Stimulated activated CD4-positive, alpha-beta T cell treated with anti-CD3 and anti-CD28 coated beads, Interleukin-2, amount 100 ng/mL, for 48 hours (primary cell): ENCODE measurements at regions not wholly inside any gene's neighbourhood (a gene's known extent, or its start where the extent isn't known, plus 50 kb on each side); places are given as distances from the start of the nearest gene placed in this dataset.
"Not testable (repeated sequence)": the region's sequence is repeated elsewhere in the genome, so short reads cannot be mapped to it uniquely, and the experiment has no call there.

Experiments used
- DNase-seq, 2 donors: peaks; one replicate each; pipeline ENCODE4 v3.0.0-alpha.2; 2020

DNA sequence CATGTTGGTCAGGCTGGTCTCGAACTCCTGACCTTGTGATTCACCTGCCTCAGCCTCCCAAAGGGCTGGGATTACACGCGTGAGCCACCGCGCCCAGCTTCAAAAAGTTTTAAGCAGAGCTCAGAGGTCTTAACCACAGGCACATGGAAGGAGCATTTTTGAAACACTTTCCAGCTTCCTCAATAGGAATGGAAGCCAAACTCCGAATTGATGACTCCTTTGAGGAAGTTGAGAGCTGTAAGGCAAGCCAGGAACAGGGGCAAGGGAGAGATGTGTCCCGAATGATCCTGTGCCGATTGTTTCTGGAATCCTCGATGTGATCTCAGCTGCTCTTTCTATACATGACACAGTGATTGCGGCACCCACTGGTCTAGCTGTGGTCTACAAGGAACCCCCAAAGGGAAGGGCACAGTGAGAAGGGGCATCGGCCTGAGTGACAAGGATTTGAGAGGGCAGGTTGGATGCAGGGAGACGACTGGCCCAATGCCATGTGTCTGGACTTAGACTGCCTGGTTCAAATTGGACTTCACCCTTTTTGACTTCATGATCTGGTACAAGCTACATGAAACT is 116.2 kb downstream of the ADRA2C start:
- DNase-seq, result not testable (repeated sequence)

DNA sequence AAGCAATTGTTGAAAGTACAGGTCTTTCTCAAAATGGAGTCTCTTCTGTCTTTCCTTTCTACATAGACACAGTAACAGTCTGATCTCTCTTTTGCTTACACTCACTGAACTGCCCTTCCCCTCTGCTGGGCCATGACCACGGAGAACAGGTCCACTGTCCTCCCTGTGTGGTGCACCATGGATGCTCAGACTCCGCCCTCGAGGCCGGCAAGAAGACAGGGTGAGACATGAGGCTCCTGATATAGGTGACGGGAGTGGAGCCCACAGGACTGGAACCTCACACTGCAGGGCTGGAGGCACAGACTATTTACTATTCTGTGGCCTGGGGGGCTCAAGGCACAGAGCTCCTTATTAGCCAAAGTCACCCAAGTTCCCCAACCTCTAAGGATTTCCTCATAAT is 118.1 kb downstream of the ADRA2C start:
- DNase-seq, result not testable (repeated sequence)

DNA sequence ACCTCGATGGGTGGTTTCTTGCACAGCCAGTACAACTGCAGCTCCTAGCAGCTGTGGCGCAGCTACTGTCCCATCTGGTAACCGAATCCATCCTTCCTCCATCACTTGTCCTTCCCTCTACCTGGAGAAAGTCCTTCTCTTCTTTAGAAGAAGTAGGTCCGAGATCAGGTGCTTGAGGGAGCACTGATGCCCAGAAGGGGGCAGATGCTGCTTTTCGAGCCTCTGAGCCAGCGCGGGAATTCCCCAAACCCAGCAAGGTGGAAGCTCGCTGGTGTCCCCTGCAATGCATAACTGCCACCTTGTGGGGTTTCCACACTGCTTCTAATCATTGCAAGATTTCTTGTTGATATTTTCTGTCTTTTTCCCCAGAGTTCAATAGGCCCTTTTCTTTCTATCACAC is 127.4 kb downstream of the ADRA2C start:
- DNase-seq, result peak in 1 of 2 donors; percentile 24

DNA sequence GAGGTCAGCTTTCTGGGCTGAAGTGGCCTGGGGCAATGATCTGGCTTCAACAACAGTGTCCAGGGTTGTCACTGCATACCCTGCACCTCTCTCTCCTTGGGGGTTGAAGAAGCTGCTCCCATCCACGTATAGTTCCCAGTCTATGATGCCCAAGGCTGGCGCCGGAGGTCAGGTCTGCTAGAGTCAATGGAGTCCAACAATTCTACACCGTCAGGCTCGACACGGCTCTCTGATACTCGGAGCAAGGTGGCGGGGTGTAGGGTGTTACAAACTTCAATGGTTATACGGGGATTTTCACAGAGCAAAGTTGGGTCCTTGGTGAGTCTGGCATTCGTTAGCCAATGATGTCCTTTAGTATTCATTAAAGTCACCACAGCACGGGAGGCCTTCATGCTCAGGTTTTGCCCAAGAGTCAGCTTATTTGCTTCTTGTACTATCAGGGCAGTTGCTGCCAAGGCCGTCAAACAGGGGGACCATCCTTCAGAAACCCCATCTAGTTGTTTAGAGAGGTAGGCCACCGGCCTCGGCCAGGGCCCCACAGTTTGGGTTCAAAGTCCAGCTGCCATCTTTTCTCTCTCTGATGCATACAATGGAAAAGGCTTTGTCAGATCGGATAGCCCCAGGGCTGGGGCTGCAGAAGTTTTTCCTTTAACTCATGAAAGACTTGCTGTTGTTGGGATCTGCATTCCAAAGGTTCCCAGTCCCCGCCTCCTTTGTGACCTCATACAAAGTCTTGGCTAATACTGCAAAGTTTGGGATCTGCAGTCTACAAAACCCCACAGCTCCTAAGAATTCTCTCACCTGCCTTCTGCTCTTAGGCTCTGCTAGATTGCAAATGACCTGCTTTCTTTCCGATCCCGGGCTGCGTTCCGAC is 128.1 kb downstream of the ADRA2C start:
- not testable (repeated sequence) for DNase-seq

DNA sequence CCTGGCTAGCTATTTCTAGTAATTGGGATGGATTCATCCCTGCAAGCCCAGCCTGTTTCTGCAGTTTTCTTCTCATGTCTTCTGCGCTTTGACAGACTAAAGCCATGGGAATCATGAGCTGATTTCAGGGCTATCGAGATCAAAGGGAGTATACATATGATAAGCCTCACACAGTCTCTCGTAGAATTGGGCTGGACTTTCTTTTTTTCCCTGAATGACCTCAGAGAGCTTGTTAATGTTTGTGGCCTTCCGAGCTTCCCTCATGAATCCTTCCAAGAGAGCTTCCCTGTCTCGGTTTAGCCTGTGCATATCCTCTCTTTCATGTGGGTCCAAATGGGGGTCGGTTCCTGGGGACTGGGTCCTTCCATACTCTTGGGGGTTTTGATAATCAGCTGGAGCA is 130.3 kb downstream of the ADRA2C start:
- no peak for DNase-seq

DNA sequence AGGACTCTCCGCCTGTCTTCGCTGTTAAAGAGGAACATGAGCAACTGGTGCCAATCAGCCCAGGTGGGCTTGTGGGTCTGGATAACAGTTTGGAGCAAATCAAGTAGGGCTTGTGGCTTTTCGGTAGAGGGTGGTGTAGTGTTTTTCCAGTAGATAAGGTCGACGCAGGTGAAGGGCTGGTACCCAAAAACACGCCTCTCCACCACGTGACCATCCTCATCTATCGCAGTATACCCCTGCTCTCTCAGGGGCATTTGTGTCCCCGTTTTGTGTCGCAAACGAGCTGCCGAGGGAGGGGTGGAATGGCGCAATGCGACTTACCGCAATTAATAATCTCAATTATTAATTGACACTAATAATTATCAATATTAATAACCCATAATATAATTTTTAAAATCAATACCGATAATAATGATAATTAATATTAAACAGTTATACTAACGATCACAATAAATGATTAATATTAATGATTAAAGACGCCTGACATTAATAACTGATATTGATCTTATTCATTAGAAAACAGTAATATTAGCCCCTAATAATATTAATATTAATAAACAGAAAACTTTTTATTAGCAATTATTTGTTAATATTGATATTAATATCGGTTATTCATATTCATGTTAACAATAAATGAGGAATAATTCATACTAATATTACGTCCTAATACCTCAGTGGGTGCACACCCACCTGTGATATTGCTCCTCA is 130.8 kb downstream of the ADRA2C start:
- DNase-seq, result not testable (repeated sequence)

DNA sequence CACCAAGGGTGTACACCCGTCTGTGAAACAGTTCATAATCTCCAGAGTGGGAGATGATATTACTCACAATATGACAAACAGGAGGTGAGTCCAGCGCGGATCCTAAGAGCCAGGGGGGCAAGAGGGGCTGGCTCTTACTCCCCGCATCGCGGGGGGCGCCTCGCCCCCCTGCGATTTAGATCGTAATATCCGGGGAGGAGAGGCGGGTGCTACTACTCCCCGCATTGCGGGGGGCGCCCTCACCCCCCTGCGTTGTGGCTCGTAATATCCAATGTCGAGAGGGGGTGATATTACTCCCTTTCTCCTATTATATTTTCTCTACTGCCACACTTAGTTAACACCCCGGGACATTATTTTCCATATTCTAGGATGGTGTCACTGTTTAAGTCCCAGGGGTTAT is 131.9 kb downstream of the ADRA2C start:
- DNase-seq, result no peak

DNA sequence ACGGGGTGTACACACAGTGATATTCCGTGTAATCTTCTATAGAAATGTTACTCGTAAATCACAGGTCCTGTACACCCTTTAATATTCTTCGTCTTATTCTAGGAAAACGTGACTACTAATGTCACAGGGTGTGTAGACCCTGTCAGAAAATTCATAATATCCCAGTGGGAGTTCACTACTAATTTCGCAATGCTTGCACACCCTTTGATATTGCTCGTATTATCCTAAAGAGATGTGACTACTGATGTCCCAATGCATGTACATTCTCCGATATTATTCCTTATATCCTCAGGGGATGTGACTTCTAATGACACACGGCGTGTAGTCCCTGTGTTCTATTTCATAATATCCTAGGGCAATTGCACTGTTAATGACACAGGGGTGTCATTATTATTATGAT is 132.7 kb downstream of the ADRA2C start:
- DNase-seq, result not testable (repeated sequence)

DNA sequence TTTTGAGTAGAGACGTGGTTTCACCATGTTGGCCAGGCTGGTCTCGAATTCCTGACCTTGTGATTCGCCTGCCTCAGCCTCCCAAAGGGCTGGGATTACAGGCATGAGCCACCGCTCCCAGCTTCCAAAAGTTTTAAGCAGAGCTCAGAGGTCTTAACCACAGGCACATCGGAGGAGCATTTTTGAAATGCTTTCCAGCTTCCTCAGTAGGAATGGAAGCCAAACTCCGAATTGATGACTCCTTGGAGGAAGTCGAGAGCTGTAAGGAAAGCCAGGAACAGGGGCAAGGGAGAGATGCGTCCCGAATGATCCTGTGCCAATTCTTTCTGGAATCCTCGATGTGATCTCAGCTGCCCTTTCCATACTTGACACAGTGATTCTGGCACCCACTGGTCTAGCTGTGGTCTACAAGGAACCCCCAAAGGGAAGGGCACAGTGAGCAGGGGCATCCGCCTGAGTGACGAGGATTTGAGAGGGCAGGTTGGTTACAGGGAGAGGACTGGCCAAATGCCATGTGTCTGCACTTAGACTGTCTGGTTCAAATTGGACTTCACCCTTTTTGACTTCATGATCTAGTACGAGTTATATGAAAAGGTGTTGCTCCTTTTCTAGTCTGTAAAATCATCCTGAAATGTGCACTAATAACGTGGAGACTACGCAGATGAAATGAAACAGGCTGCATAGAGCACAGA is 138.2 kb downstream of the ADRA2C start:
- DNase-seq, result not testable (repeated sequence)

DNA sequence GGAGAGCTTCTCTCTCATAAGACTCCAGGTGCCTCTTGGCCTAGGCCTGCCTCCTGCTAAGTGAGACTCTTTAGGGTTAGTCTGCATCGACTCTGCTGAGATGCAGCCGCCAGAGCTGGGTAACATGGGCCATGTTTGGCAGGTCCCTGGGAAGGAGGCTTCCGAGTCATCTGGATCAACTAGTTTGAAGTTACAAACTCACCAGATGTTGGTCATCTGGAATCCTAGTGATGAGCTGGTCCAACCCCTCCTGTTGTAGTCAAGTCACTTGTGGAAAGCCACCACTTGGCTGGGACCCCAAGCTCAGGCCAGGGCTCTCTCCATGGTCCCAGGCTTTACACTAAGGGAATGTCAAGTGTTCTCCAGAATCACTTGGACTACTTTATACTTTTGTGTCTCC is 143.4 kb downstream of the ADRA2C start:
- DNase-seq, result not testable (repeated sequence)

DNA sequence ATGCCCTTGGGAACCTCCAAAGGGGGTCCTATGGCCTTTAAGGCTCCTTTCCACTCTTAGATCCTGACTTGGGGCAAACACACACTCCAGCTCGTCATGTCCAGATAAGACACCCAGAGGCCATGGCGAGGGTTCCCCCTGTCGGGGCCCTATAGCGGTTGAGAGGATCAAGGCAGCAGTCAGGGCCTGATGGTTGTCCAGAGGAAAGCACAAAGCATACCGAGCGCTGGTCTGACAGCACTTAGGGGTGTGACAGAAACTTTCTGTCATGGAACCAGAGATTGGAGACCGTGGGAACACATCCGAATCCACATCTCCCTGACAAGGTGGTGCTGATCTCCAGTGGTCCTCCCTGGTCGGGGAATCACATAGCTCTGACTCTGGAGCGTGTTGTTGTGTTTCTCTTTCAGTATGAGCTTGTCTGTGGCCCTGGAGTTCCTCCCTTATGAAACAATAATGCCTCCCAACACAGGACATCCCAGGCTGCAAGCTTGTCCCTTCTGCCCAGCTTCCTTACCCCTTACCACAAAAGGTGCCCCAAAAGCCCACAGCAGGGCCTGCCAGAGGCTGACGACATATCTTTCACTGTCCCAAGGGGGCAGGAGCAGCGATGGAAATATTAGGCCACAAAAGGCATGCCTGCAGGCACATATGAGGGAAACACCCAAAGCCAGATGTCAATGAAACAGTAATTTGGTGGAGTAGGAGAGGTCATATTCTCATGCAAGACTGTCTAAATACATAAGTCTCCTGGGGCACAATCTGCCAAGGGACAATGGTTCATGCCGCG is 144.2 kb downstream of the ADRA2C start:
- not testable (repeated sequence) for DNase-seq

DNA sequence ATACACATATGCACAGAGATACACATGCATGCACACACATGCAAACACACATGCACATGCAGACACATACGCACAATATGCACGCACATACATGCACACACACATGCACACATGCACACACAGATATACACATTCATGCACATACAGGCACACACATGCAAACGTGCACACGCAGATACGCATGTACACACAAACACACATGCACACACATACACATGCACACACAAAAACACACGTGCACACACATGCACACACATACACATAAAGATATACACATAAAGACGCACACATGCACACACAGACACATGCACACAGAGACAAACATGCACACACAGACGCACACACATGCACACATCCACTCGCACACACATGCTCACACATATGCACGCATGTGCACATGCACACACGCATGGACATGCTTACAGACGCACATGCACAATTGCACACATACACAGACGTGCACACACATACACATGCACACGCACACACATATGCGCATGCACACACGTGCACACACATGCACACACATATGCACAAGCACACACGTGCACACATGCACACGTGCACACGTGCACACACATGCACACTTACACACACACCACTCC is 145.2 kb downstream of the ADRA2C start:
- DNase-seq, result no peak

DNA sequence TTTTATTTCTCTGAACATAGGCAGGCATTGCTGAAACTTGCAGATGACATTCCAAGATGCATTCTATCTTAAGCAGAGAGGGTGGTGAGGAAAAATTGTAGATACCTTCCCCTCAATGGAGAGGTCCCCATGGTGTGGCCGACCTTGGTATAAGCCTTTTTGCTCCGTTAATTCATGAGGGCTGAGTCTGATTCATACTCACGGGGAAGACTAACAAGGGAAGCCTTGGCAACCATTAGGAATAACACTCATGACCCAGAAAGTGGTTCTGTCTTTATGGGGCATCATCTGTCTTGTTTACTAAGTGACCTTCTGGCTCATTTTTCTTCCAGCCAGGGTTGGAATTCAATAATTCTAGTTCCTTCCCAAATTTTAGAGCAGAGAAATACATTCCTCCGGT is 148.3 kb downstream of the ADRA2C start:
- DNase-seq, result not testable (repeated sequence)

DNA sequence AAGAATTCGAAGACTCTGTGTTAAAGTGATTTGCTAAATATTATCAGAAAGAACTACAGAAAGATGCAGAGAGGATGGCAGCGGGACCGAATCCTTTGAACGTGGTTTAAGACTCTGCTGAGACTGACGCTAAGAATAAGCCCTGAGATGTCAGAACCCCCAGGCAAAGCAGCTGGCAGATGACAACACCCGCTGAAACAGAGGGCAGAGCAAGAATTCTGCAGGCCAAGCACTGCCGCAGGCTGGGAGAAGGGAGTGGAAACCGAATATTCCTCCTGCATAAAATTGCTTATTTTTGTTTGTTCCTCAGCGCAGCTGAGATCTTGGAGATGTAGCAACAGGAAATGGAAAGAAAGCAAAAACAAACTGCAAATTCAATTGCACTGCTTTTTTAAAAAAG is 153.3 kb downstream of the ADRA2C start:
- DNase-seq, result not testable (repeated sequence)

DNA sequence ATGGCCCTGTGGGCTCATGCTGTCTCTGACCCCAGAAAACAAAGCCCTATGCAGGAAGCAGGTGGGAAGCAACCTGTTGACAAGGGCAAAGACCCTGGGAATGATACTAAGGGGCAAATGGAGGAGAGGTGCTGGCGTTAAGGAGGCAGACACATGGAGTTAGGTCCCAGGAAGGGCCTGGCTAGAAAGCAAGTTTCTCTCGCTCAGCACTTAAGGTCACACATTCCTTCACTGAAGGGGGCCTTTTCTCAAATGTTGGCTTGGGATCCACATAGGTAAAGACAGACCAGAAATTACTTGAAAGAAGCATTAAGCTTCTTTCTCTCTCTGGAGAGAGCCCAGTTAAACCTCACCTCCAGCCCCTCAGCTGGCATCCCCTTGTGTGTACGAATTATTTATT is 155.7 kb downstream of the ADRA2C start:
- DNase-seq, result not testable (repeated sequence)

DNA sequence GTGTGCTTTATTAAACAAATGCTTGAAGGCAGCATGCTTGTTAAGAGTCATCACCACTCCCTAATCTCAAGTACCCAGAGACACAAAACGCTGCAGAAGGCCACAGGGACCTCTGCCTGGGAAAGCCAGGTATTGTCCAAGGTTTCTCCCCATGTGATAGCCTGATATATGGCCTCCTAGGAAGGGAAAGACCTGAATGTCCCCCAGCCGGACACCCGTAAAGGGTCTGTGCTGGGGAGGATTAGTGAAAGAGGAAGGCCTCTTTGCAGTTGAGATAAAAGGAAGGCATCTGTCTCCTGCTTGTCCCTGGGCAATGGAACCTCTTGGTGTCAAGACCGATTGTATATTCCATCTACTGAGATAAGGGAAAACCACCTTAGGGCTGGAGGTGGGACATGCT is 159.7 kb downstream of the ADRA2C start:
- not testable (repeated sequence) for DNase-seq

DNA sequence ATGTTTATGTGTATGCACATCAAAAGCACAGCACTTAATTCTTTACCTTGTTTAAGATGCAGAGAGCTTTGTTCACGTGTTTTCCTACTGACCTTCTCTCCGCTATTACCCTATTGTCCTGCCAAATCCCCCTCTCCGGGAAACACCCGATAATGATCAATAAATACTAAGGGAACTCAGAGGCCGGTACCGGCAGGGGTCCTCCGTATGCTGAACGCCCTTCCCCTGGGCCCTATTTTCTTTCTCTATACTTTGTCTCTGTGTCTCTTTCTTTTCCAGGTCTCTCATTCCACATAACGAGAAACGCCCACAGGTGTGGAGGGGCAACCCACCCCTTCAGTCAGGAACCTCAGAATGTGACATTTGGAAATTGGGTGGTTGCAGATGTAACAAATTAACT is 160.1 kb downstream of the ADRA2C start:
- DNase-seq, result not testable (repeated sequence)

DNA sequence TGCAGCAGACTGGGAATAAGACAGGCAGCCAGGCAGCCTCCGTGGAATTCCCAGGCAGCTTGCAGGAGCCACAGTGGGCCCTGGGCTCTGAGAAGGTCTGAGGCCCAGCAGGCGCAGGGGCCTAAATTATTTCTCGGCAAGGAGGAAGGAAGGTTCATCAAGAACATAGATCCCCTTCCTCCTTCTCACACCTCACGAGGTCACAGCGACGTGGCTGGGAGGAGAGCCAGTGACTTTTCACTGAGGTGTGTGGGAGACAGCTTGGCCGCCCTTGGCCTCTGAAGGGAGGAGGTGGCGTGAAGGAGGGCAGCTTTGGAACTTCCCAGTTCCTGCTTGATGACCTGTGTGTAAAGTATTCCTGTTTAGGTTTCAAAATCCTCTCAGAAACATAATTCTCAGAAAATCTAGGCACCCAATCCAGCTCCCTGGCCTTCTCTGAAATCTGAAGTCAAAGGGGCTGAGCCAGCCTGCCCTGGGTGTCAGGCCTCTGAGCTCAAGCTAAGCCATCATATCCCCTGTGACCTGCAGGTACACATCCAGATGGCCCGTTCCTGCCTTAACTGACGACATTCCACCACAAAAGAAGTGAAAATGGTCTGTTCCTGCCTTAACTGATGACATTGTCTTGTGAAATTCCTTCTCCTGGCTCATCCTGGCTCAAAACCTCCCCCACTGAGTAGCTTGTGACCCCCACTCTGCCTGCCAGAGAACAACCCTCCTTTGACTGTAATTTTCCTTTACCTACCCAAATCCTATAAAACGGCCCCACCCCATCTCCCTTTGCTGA is 161.0 kb downstream of the ADRA2C start:
- DNase-seq, result not testable (repeated sequence)

DNA sequence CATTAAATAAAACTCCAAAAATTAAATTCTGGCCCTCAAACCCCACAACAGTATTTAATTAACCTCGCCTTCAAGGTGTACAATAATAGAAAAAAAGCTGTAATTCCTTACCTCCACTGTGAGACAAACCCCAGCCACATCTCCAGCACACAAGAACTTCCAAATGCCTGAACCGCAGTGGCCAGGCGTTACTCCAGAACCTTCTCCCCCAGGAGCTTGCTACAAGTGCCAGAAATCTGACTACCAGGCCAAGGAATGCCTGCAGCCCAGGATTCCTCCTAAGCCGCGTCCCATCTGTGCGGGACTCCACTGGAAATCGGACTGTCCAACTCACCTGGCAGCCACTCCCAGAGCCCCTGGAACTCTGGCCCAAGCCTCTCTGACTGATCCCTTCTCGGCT is 163.2 kb downstream of the ADRA2C start:
- not testable (repeated sequence) for DNase-seq

DNA sequence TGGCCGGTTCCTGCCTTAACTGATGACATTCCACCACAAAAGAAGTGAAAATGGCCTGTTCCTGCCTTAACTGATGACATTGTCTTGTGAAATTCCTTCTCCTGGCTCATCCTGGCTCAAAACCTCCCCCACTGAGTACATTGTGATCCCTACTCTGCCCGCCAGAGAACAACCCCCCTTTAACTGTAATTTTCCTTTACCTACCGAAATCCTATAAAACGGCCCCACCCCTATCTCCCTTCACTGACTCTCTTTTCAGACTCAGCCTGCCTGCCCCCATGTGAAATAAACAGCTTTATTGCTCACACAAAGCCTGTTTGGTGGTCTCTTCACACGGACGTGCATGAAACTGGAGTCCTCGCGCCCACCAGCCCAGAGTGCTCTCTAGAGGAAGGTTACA is 166.5 kb downstream of the ADRA2C start:
- DNase-seq, result not testable (repeated sequence)

DNA sequence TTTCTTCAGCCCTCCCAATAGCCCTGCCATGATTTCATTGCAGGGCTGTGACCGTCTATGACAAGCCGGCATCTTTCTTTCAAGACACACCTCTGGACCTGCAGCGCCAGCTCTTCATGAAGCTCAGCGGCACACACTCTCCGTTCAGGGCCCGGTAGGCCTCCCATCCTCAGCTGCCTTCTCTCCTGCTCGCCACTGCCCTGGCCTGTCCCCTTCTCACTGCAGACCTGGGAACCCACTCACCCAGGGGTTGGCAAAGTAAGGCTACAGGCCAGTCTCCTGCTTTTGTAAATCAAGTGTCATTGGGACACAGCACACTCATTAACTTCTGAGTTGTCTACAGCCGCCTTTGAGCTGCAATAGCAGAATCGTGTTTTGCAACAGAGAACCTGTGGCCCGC is 169.2 kb downstream of the ADRA2C start:
- not testable (repeated sequence) for DNase-seq
